HG03039 (cell line): ENCODE measurements at regions not wholly inside any gene's neighbourhood (a gene's known extent, or its start where the extent isn't known, plus 50 kb on each side); places are given as distances from the start of the nearest gene placed in this dataset.
"Not testable (repeated sequence)": the region's sequence is repeated elsewhere in the genome, so short reads cannot be mapped to it uniquely, and the experiment has no call there.

Experiments
- ATAC-seq: cut with Tn5 transposase; IDR thresholded peaks from one replicate; pipeline ENCODE4 v1.9.1; 2021; ENCODE audit warnings: mild to moderate bottlenecking, moderate library complexity; ENCODE audit not compliant: unreplicated experiment

DNA sequence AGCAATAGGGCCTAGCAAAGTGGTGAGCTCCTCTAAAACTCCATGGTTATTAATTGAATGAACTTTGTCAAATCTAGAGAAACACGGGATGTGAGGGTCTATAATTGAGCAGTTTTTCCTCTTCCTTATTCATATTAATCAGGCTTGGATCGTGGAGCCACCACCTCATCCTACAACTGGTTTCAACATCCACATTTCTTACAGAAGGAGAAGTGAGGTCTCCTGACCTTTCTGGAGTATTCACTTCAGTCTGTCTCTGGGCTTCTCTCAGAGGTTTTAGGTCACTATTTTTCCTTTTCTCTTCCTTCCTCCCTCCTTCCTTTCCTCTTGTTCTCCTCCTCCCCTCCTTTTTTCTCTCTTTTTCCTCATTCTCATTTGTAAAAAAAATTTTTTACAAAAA, 177.3 kb upstream of the ACTBL2 start:
- ATAC-seq, result no peak

DNA sequence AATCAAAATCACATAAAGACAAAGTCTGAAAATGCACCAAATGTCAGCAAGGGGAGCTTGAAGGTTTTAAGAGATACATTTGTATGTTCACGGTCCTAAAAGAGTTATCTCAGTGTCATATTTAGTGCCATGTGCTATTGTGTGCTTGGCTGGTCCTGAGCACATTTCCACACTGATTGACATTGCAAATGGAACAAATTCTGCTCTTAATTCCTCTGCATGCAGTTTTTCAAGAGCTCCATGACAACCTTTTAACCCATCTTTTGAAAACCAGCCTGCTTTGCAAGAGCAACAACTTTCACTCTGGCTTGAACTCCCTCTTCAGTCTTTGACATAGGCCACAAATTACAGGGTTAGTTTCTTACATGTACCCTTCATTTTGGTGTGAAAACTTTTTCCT, 175.4 kb upstream of the ACTBL2 start:
- ATAC-seq, result no peak

DNA sequence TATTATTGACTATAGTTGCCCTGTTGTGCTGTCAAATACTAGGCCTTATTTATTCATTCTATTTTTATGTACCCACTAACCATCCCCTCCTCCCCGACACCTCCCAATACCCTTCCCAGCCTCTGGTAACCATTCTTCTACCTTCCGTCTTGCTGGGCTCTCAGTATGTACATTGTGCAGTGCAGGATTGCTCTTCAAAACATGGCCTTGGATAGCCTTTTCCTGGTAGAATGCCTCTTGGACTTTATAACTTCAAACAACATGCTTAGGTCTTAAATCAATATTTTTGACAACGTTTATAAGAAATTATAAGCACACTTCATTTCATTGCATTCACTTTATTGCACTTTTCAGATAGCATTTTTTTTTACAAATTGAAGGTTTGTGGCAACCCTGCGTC, 172.6 kb upstream of the ACTBL2 start:
- no peak for ATAC-seq

DNA sequence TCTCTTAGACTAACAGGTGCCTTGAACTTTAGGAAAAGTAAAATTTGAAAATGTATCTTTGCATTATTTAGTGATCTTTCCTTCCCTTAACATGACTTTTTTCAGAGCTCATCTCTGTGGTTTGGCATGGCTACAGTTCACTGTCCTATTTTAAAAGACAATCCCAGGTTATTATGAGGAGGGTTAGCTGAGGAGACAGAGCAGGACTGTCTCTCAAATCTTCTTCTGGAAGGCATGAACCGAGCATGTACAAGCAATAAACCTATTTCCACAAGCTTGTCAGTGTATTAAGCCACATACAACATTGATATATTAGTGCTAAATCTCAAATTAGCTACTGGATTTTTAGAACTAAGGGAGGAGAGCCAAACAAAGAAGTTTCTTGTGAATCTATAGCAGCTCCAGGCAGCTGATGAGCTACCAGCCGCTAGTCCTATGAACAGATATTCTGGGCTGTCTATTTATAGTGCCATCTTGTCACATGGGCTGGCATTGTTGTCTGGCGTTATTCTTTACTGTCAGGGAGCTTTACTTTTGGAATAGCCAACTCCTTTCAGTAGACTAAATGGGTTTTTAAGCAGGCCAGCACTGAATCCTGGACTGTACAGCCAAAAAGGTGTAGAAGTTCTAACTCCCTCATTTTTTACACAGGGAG, 171.2 kb upstream of the ACTBL2 start:
- ATAC-seq, result no peak

DNA sequence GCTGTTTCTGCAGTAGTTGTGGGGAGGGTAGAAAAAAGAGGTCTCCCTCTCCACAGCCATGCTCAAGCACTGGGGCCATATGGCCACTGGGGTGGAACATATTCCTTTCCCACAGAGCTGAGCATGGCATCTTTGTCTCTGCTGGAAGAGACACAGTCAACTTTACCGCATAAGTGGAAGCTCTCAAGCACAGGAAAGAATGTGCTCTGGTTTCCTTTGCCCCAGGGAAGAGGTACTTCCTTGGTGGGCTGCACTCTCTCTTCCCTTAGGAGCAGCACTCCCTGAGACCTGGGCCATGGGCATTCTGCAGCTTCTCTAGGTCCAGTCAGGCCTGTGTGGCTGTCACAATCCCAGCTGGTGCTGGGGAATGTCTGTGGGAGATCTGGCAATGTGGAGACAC, 168.5 kb upstream of the ACTBL2 start:
- ATAC-seq, result no peak

DNA sequence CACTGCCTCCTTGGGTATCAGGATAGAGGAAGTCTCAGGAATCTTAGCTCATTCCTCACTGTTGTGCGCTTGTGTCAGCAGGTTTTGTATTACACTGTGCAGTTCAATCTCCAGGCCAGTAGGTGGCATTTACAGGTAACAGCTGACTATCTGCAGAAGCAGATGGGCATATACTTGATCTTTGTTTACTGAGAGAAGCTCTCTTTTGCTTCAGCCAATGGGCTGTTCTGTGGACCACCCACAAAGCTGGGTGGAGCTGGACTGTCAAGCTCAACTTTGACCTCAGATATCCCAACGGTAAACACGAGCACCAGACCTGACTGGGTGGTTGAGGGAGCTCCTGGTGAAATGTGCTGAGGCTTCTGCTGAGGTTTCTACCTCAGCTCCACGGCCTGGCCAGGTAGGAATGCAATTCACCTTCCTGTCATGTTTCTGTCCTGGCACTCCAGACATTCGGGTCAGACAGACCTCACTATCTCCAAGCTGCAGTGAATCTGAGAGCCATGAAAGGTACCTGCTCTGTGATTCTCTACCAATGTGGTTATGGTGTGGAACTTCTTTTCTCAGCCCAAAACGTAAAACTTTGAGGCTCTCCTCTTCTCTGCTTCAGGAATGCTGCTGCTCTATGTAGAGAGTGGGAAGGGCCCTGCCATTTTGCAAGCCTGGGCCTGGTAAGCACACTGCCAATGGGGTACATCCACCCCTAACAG, 167.9 kb upstream of the ACTBL2 start:
- peak; percentile 98 for ATAC-seq

DNA sequence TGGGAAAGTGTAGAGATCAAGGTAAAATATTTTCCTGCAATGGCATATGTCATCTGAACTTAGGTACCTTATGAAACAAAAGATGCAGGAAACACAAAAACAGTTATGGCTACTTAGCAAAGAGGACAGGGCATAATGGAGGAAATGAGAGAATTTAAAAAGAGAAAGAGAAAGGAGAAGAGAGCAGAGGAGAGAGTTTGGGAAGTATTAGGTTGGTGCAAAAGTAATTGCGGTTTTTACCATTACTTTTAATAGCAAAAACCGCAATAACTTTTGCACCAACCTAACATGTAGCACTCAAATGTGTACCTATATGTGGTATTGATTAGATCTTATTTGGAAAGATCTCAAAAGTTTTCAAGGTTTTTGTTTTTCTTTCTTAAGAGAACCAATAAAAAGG, 160.1 kb upstream of the ACTBL2 start:
- no peak for ATAC-seq

DNA sequence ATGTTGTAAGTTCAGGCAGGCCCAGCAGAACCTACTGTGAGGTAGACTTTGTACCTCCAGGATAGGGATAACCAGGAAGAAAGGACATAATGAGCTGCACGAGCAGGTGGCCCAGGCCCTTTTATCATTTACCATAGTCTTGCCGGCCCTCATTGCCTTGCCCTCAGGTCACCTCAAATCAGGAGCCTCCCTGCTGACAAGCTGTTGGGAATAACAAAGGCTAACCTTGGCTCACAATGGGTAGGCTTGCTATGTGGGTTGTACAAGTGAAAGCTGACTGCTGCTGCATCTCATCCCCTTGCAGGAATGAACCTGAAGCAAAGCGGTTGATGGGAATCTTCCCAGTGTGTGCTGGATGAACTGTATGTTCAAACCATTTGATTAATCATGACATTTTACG, 159.5 kb upstream of the ACTBL2 start:
- ATAC-seq, result no peak

DNA sequence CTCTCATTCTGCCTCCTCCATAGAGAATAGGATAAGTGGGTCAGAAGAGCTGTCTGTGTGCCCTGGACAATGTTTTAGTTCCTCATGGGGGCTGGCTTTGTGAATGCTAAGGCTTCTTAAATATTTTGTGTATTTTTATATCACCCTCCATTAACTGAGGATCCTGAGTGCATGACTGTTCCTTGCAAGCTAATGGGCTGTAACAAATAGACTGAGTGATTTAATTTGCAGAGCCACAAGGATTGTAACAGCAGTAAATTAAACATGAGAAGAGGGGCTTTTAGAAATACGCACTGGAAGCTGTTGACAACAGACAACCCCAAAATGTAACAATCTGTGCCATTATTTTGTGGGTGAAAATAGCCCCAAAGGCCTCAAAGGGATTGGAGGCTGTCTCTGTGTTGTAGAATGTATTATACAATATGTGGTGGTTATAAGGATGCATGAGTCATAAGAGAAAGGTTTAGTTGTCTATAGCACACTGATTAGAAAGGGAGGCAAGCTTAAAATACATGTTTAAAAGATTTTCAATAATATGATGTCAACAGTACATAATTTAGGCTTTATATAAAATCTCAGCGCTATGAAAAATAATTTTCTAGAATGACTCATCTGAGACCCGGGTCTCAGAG, 152.7 kb upstream of the ACTBL2 start:
- ATAC-seq, result no peak

DNA sequence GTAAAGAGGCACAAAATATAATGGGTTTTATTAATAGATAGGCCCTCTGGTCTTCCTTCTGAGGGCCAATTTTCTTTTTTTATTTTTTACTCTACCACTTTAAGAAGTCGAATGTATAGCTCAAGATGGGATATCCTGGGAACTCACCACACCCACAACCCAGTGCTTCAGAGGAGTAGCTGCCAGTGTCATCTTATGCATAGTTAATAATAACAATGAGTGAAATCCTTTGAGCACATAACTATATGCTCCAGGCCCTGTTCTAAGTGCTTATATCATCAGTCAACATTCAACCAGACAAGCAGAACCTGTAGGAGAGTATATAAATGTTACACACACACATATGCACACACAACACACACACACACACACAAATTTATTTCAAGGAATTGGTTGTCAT, 150.3 kb upstream of the ACTBL2 start:
- no peak for ATAC-seq

DNA sequence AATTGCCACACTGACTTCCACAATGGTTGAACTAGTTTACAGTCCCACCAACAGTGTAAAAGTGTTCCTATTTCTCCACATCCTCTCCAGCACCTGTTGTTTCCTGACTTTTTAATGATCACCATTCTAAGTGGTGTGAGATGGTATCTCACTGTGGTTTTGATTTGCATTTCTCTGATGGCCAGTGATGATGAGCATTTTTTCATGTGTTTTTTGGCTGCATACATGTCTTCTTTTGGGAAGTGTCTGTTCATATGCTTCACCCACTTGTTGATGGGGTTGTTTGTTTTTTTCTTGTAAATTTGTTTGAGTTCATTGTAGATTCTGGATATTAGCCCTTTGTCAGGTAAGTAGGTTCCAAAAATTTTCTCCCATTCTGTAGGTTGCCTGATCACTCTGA, 148.5 kb upstream of the ACTBL2 start:
- ATAC-seq, result not testable (repeated sequence)

DNA sequence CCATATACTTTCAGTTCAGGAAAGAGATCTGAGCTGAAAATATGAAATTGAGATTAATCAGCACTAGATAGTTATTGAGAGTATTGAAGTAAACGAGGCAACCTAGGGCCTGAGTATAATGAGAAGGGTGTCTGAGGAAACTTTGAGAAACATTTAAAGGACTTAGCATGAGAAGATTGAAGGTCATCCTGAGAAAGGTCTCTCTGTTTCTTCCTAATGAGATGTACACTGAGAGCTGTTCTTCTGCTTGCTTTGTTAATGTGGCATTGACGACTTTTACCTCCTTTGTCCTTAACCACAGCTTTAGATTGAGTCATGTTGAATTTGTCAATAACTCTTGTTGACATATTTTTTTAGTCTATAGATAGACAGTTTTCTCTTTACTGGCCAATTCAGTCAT, 145.1 kb upstream of the ACTBL2 start:
- ATAC-seq, result no peak

DNA sequence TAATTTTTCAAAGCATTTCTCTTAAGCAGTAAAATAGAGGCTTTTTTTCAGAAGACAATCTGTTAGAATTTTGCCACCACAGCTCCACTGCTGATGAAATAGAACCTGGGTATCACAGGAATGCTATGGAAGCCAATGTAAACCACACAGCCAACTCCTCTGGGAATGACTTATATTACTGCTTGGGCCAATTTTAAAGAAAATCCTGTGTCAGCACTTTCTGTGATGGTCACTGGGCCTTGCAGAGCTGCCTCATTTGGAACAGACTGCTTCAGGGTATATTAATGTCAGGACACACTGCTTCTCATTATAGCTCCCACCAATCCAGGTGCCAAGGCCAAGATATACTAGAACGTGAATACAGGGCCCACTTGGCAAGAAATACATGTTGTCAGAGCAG, 144.1 kb upstream of the ACTBL2 start:
- ATAC-seq, result no peak

DNA sequence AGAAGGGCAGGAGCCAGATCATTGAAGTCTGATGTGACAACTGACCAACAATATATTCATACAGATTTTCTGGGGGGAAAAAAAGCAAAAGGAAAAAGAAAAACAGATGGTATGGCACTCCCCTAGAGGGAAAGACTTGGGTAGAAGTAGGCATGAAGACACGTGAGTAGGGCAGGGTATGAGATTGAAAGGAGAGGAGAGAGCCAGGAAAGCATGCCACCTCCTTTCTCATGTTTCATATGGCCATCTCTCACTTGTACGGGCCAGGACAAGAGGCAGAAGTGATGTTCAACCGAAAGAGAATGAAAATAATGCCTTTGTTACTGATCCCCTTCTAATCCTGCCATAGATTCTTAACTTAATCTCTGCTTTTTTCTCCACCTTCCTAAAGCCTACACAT, 139.0 kb upstream of the ACTBL2 start:
- ATAC-seq, result no peak

DNA sequence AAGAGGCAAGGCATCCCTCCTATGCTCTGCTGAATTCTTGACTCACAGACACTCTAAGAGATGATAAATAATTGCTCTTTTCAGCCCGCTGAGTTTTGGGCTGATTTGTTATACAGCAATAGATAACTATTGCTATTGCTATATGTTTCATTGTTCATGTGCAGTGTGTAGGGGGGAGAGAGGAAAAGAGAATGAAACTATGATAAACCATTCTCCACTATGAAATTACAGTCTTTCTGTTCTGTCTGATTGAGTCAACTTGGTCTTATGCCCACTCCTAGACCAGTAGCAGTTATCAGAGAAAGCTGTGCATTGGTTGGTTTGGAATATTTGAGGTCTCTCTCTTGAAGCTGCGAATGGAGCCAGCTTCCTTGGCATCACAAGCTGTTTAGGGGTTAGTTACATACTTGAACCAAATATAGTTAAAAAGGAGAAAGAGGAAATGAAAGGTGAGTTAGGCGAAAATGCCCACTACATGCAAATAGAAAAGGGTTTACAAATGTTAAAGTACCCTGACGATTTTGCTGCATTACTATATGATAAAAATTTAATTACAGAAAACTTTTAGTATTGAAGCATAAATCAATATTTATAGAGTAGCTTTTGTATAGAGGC, 136.3 kb upstream of the ACTBL2 start:
- ATAC-seq, result no peak

DNA sequence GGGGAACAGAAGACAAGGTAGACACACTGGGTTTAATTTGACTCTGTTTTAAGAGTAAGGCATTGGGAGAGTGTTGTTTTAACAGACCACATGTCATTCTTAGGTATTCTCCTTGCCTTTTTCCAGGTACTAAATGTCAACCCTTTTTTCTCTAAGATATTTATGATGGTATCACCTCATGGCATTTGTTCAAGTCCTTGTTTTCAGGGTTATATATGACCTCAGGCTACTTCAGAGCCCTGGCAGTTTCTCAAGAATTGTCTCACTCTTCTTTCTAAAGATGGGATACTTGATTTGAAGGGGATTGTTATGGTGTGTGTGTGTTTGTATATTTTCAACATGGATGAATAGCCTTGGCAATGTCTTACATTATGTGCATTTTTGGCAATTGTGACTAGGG, 131.1 kb upstream of the ACTBL2 start:
- no peak for ATAC-seq

DNA sequence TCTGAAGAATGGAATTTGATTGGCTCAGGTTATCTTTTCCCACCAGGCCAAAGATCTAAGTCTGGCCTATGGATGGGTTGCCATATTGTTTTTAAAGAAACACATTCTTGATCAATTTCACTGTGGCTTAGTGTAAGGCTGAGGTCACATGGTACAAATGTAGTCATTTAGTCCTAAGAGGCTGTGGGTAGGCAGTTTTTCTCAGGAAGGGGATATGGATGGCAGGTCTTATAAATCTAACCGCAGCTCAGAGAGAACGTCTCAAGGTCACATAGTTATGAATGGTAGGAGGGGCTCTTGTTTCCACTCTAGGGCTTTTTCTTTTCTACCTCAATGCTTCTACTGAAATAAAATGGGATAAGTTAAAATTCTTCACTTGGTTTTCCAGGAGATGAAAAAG, 128.6 kb upstream of the ACTBL2 start:
- no peak for ATAC-seq

DNA sequence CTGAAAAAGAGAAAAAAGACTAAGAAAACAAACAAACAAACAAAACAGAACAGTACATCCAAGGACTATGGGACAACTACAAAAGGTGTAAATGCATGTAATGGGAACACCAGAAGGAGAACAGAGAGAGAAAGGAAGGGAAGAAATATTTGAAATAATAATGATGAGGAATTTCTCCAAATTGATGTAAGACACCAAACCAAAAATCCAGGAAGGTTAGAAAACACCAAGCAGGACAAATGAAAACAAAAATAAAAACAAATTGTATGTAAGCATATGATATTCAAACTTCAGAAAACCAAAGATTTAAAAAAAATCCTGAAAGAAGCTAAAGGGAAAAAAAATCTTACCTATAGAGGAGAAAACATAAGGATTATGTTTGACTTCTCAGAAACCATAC, 125.9 kb upstream of the ACTBL2 start:
- no peak for ATAC-seq

DNA sequence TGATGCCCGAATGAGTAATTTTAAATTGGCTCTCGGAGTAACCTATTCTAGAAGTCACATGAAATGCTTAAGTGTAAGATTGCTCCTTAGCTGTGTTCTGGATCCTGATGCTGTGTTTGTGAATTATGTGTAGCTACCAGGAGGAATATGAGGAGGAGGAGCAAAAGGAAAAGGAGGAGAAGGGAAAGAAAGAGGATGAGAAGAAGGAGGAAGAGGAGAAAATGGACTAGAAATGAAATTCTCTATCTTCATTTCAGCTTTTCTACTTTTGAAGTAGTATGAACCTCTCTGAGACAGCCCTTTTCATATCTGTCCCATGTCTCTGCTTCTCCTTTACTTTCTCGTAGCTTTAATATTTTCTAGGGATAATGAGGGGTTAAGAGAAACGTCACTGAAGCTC, 119.4 kb upstream of the ACTBL2 start:
- no peak for ATAC-seq

DNA sequence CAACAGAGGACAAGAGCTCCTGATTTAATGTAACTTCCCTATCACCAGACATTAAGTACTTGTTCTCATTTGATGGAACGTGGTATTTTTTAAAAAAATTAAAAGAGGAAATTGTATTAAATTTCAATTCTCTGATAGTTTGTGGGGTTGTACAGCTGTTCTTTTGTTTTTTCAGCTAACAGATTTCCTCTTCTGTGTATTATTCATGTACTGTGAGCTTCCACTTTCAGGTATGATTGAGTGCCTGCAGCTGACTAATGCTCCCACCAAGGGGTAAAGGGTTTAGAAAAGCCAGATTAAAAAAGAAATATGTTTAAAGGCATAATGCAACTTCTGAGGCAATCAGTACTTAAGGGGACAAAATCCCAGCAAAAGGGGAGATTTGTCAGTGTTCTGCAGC, 117.7 kb upstream of the ACTBL2 start:
- ATAC-seq, result no peak

DNA sequence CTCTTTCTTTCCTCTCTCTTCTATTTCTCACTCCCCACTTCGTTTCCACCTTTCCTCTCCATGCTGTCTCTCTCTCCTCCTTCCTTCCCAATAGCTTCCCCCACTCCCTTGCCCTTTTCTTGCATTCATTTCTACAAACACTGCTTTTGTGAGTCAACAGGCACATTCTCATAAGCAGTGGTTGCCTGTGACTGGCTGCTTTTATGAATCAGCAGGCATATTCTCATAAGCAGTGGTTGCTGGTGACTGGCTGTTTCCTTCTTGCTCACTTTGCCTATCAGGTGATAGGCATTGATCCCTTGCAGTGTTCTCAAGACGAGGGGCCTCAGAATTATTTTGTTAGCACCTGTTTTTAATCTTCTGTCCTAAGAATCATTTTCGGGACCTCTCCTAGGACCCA, 116.1 kb upstream of the ACTBL2 start:
- ATAC-seq, result no peak

DNA sequence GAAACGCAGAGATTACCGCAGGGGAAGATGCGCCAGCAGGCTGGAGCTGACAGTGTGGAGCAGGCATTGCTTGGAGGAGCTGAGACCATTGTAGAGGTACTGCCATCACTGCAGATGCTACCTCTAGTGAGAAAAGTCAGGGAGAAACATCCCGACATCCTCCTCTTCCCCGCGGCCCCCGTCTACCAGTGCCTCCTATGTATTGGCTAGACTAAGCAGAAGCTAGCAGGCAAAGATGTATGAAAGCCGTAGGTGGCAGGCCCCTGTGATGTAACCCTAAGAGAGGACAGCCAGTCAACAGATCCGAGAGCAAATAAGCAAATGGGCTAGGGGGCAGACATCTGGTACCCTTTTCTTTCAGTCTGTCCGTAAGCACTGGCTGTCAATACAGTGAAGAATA, 115.5 kb upstream of the ACTBL2 start:
- no peak for ATAC-seq
